Testis (tissue), 2 donors: ENCODE measurements at regions not wholly inside any gene's neighbourhood (a gene's known extent, or its start where the extent isn't known, plus 50 kb on each side); places are given as distances from the start of the nearest gene placed in this dataset.

ENCODE experiments used
- CTCF ChIP-seq, 3 experiments: fragments of 450-650 bp in 2 of 3; fragments of 200-600 bp in 1 of 3; sonication (generic) in 1 of 3; IDR thresholded peaks; one replicate each; pipeline ENCODE4 v1.5.1; 2016 to 2019; ENCODE audit warnings: antibody characterized with exemption in 3 of 3, mild to moderate bottlenecking in 2 of 3, moderate library complexity in 1 of 3
- POLR2A ChIP-seq: fragments of 450-650 bp; IDR thresholded peaks from one replicate; pipeline ENCODE4 v1.6.1; 2017; ENCODE audit warnings: antibody characterized with exemption, mild to moderate bottlenecking, moderate library complexity

DNA sequence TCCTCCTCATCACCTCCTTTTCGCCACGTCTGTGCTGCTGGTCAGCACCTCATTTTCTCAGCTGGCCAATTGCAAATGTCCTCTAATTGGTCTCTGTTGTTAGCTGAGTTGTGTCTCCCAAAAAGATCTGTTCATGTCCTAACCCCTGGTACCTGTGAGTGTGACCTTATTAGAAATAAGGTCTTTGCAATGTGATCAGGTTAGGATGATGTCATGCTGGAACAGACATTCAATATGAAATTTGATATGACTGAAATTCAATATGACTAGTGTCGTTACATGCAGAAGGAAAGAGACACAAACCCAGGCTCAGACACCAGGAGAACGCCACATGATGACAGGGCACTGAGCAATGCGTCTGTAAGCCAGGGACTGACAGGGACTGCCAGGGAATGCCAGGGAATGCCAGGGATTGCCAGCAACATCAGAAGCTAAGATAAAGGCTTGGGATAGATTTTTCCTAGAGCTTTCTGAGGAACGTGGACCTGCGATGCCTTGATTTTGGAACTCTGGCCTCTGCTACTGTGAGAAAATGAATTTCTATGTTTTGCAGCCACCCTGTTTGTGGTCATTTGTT, 77.5 kb upstream of the CXCL12 start:
- TF ChIP-seq POLR2A (no peak), CTCF (IDR thresholded peaks at IDR 0.05) (no peak)
